Stimulated activated CD4-positive, alpha-beta T cell treated with anti-CD3 and anti-CD28 coated beads, Interleukin-1b, Interleukin-23, amount 100 ng/mL, for 1 hour (primary cell): ENCODE measurements at regions not wholly inside any gene's neighbourhood (a gene's known extent, or its start where the extent isn't known, plus 50 kb on each side); places are given as distances from the start of the nearest gene placed in this dataset.
"Not testable (repeated sequence)": the region's sequence is repeated elsewhere in the genome, so short reads cannot be mapped to it uniquely, and the experiment has no call there.

Experiments
- DNase-seq, 2 donors: peaks; one replicate each; pipeline ENCODE4 v3.0.0-alpha.2; 2020; ENCODE audit warnings: low read depth in 2 of 2

GRCh38 chr16:29355339-29356059, 51.0 kb downstream of the NPIPB11 start:
- DNase-seq, result not testable (repeated sequence)

DNA sequence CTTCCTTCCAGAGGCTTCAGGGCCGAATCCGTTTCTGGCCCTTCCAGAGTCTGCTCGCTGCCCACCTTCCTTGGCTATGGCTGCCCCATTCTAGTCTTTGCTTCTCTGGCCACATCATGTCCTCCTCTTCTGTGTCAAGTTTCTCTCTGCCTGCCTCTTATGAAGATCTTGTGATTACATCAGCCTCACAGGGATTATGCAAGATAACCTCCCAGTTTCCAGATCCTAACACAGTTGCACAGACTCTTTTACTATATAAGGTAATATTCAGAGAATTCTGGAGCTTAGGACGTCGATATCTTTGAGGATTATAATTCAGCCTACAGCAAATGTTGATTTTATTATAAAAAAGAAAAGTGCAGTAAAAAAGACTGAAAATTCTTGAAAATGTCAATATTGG, 52.1 kb downstream of the NPIPB11 start:
- not testable (repeated sequence) for DNase-seq

DNA sequence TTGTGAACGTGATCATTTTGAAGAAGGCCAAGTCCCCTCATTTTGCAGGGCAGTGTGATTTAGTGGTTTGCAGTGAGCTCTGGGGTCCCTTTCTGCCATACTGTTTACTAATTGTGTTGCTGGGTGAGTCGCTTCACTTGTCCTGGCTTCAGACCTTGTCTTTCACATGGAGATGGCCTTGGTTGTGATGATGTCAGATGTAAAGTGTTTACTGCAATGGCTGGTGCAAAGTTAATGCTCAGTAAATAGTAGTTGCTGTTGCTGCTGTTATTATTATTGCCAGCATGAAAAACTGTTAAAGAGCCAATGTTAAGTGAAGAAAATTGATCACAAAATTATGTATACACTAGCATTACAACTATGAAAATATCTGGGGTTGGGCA, 53.9 kb downstream of the NPIPB11 start:
- not testable (repeated sequence) for DNase-seq

DNA sequence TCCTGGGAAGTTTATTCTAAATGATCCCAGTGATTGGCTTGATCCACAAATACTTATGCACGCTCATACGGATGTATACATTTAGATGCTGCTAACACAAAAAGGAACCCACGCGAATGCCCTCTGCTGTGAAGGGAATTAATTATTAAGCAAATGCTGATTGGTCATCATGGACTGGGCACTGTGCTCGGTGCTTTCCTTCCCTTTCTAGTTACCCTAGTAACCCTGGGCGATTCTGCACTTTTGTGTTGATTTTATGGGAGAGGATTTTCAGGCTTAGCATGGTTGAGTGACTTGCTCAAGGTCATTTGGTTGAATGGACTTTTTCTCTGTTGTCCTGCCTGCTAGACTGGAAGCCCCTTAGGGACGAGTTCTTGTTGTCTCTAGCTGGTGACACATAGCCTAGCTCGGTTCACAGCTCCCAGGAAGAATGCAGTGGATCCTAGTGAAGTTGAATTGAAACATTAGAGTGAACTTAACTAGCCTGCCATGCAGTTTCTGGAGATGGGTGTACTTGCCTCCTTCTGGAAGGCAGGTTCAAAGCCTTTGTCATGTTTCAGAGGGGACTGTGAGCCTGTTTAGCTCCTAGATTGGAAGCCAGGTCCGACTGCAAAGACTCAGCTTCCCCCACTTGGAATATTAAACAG, 54.4 kb downstream of the NPIPB11 start:
- DNase-seq, result not testable (repeated sequence)

DNA sequence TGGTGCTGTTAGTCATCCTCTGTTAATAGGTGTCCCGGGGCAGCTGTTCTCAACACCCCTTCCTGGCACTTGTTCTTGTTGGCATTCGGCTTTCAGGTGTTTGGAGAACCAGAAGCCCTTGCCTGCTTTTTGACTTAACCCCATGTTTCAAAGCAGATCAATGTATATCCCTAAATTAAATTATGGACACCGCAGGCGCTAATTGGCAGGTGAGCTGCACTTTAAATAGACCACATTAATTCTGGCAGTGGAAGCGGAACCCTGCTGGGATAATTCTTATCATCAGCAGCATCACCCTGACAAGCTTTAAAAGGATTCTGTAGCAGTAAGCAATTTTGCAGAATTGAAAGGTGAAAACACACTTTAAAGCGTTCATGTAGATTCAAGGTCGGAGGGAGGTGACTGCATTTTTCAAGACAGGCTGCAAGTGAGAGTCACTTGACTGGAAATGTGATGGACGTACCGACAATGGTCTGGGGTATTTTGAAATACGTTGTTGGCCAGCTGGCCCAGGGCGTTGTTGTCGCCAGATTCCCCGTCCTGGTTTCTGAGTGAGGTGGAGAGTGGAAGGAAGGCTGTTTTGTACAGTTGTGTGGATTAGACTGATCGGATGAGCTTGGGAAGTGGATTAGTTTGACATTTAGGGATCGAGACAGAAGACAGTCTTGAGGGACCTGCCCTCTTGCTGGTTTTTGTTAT, 55.1 kb downstream of the NPIPB11 start:
- not testable (repeated sequence) for DNase-seq

DNA sequence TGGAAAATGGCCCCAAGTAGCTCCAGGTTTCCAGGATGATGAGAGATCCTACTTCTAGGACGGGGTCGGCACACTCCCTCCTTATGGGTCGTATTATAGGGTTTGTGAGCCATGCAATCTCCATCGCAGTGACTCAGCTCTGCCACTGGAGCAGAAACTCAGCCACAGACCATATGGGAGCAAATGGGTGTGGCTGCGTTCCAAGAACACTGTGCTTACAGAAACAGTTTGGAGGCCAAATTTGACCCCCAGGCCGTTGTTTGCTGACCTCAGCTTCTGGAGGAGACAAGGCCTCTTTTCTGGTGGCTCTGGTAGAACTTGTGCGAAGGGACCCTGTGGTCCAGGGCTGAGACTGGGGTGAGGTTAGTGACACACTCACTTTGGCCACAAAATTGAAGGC, 56.5 kb downstream of the NPIPB11 start:
- not testable (repeated sequence) for DNase-seq

DNA sequence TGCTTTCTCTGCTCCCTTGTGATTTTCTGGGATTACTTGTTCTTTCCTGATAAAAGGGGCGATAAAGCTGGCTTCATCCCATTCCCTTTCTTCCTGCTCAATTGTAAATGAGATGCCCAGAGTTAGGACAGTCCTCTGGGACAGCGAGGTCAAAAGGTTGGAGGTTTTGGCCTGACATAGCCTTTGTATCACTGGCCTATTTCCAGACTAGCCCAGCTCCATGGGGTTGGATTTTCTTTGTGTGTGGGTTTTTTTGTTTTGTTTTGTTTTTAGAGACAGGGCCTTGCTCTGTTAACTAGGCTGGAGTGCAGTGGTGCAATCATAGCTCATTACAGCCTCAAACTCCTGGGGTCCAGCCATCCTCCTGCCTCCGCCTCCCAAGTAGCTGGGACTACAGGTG, 57.8 kb downstream of the NPIPB11 start:
- not testable (repeated sequence) for DNase-seq

DNA sequence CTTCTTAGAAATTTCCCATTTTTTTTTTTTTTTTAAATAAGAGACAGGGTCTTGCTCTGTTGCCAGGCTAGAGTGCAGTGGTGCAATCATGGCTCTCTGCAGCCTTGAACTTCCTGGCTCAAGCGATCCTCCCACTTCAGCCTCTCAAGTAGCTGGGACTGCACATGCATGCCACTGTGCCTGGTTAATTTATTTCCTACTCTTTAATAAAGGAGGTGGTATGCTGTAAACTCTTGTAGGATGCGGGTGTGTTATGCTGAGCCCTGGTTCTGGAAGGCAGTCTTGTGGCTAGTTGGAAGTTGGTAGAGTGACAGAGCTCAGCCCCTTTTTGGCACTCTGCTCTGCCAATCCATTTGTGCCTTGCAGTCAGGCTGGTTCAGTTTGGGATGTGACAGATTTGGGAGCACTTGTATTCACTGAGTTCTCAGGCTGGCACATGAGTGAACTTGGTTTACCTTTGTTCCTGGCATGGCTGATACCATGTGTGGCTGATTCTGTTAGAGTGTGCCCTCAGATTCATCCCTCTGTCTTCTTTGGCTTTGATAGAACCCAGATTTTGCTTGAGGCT, 58.3 kb downstream of the NPIPB11 start:
- DNase-seq, result not testable (repeated sequence)

GRCh38 chr16:29346796-29347580, 59.5 kb downstream of the NPIPB11 start:
- DNase-seq, result not testable (repeated sequence)

DNA sequence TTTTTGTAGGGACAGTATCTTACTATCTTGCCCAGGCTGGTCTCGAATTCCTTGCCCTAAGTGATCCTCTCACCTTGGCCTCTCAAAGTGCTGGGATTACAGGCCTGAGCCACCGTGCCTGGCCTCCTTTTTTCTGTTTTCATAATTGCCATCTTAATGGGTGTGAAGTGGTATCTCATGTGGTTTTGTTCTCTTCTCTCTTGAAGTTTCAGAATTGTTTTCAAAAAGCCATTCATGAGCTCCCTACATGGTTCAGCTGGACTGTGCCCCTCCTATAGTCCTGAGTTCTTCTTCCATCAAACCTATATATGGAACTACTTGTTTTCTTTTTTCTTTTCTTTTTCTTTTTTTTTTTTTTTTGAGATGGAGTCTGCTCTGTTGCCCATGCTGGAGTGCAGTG, 60.3 kb downstream of the NPIPB11 start:
- DNase-seq, result not testable (repeated sequence)

DNA sequence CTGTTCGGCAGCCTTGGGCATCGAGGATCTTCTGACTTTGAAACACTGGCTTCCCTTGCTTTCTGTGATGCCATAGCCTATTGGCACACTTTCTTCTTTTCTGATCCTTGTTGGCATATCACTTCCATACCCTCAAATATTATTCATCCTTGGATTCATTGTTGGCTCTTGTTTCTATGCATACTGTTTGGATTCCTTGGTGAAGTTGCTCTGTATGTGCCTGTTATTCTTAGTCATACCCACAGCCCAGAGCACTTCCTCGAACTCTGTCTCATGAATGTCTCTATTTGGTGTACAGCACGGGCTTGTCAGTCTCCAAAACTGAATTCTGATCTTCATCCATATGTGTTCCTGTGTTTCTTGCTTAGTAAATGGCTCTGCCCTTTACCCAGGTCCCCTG, 63.6 kb downstream of the NPIPB11 start:
- DNase-seq, result not testable (repeated sequence)

- not testable (repeated sequence) for DNase-seq
Measured at GRCh38 chr16:29340779-29341438, 65.6 kb downstream of the NPIPB11 start.

DNA sequence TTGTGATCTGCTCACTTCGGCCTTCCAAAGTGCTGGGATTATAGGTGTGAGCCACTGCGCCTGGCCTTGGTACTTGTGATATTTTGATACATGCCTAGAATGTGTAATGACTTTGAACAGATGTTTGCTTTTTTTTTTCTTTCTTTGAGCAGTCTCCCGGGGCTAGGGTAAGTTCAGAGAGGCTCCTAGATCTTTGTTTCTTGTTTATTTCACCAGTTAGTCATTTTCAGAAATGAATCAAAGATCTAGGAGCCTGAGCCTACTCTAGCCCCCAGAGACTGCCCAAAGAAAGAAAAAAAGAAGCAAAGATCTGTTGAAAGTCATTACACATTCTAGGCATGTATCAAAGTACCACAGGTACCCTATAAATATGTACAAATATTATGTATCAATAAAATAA, 66.3 kb downstream of the NPIPB11 start:
- DNase-seq, result not testable (repeated sequence)

- not testable (repeated sequence) for DNase-seq
Measured at GRCh38 chr16:29338821-29339700, 67.5 kb downstream of the NPIPB11 start.

DNA sequence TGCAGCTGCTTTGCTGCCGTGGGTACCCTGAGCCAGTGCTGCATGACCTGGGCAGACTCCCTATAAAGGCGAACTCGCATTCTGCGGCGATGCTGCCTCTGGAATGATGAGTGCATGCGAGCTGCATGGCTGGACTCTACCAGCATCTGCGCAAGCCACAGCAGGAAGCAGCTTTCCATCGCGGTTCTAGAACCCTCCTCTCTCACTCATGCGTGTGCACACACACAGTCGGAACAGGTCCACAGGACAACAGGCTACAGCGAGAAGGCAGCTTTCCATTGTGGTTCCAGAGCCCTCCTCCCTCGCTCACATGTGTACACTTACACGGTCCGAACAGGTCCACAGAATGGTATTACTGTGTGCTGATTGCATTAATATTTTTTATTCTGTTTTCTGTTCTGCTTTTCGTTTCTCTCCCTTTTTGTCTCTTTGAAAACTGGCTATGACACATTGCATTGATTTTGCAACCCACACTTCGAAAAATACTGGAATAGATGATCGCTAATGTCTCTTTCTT, 69.1 kb downstream of the NPIPB11 start:
- DNase-seq, result not testable (repeated sequence)

DNA sequence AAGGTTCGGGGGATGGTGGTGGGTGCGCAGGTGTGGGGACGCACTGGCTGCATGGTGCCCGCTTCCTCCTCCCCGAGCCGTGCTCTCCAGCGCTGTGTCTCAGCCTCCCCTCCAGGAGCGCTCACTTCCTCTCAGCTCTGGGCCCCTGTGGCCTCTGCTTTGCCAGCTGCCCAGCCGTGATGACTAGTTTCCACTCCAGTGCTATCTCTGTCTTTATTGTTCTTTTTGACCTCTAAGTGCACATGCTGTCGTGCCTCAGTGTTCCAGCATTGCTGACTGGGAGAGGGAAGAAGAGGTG, 71.0 kb downstream of the NPIPB11 start:
- DNase-seq, result not testable (repeated sequence)

DNA sequence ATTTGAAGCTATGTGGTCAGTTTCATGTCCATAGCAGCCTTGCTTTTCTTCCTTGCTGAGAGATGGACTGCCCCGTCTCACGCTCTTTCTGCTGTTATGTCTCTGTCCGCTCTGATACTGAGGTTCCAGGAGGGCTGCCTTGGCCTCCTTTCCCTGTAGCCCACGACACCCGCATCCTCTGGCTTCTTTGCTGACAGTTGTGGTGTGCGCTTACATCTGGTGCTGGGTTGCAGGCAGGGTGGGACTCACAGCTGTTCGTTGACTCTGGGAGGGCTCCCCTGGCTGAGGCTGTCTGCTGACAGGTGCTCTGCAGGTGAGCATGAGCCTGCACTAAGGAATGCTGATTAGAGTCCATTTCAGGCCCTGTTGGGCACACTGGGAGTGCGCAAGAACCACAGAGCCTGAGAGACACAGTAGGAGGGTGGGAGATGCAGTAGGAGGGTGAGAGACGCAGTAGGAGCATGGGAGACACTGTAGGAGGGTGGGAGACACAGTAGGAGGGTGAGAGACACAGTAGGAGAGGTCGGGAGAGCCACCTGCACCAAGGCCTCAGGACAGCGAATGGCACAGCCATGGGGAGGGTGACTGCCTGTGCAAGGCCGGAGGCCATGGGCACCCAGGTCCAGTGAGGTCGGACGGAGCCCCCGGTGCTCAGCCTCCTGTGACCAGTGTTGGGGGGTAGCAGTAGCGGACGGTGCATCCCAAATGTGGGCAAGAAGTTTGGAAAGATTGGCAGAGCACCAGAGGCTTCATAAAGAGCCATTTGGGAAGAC, 71.5 kb downstream of the NPIPB11 start:
- not testable (repeated sequence) for DNase-seq

DNA sequence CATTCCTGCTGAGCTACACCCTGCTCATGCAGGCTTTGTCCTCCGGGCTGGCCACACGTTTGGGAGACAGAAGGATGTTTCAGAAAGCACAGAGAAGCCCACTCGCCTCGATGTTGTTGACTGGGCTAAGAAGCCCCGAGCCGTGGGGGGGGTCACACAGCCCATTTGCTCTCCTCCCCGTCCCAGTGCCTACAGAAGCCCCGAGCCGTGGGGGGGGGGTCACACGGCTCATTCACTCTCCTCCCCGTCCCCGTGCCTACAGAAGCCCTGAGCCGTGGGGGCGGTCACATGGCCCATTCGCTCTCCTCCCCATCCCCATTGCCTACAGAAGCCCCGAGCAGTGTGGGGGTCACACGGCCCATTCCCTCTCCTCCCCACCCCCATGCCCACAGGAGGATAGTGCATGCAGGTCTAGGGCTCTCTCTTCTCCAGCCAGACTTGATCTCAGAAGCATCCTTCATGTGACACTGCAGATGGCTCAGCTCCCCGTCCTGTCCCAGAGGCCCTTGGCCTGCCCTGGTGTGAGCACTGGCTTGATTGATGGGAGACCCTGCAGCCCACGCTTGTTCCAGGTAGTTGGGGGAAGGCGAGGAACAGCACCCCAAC, 72.9 kb downstream of the NPIPB11 start:
- DNase-seq, result not testable (repeated sequence)

DNA sequence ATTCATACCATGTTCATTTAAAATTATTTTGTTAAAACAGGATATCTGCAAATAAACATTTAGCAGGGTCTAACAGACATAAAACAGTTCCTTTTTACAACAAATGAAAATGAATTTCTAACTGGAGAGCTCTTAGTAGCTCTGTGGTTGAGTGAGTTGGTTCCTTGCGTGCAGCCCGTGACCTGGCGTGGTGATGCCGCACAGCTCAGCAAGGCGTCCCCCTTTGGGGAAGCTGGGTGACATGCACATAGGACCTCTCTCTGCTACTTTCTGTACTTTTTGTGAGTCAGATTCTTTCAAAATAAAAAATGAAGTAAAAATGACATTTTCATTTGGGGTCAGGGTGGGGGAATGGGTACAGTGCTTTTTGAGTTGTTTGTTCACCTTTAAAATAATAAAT, 75.9 kb downstream of the NPIPB11 start:
- DNase-seq, result not testable (repeated sequence)
